Suprapubic skin (tissue), 4 donors: ENCODE measurements at regions not wholly inside any gene's neighbourhood (a gene's known extent, or its start where the extent isn't known, plus 50 kb on each side); places are given as distances from the start of the nearest gene placed in this dataset.

Experiments used
- DNase-seq, 2 donors: peaks; one replicate each; pipeline ENCODE4 v3.0.0-alpha.2; 2019; ENCODE audit warnings: low spot score in 2 of 2
- H3K27ac ChIP-seq: fragments of 200-600 bp; sonication (generic); one replicate; pipeline ENCODE4 v1.5.1; 2019
- H3K27me3 ChIP-seq: fragments of 200-600 bp; sonication (generic); one replicate; pipeline ENCODE4 v1.5.1; 2019
- H3K36me3 ChIP-seq: fragments of 200-600 bp; sonication (generic); one replicate; pipeline ENCODE4 v1.5.1; 2019
- H3K4me1 ChIP-seq: fragments of 200-600 bp; sonication (generic); one replicate; pipeline ENCODE4 v1.5.1; 2019
- H3K4me3 ChIP-seq: fragments of 200-600 bp; sonication (generic); one replicate; pipeline ENCODE4 v1.5.1; 2019; ENCODE audit warnings: mild to moderate bottlenecking
- H3K9me3 ChIP-seq: fragments of 200-600 bp; sonication (generic); one replicate; pipeline ENCODE4 v1.5.1; 2019
- EP300 ChIP-seq: sonication (generic); formaldehyde crosslinking; IDR thresholded peaks from one replicate; pipeline ENCODE4 v1.6.1; 2017; ENCODE audit warnings: antibody characterized with exemption
- POLR2A ChIP-seq, 2 donors: fragments of 450-650 bp; IDR thresholded peaks; one replicate each; pipeline ENCODE4 v1.6.1; 2017; ENCODE audit warnings: antibody characterized with exemption in 2 of 2, mild to moderate bottlenecking in 2 of 2, moderate library complexity in 2 of 2
- POLR2AphosphoS5 ChIP-seq, 3 donors: sonication (generic); formaldehyde crosslinking; IDR thresholded peaks; one replicate each; pipeline ENCODE4 v1.6.1; 2017; ENCODE audit warnings: antibody characterized with exemption in 3 of 3
- WGBS: methylation state at CpG from one replicate; pipeline ENCODE4 v1.1.5; 2018; 5-methylcytosine and 5-hydroxymethylcytosine counted together
- TF ChIP-seq, protein P1 (sequence below), 2 donors: fragments of 200-600 bp in 1 of 2; fragments of 450-650 bp in 1 of 2; sonication (generic) in 1 of 2; IDR thresholded peaks; one replicate each; pipeline ENCODE4 v1.5.1; 2016 to 2019; ENCODE audit warnings: antibody characterized with exemption in 2 of 2, mild to moderate bottlenecking in 1 of 2, moderate library complexity in 1 of 2

- no peaks in the 10 kb centered on the region for H3K36me3 ChIP-seq
- WGBS: 42% methylated on average over 2 of the region's 2 CpGs
- no peak overlapping the region for H3K4me3 ChIP-seq
- H3K27me3 ChIP-seq: no peaks in the 10 kb centered on the region
- DNase-seq: no peak
- no peaks in the 10 kb centered on the region for H3K4me1 ChIP-seq
- no peak overlapping the region for H3K27ac ChIP-seq
- TF ChIP-seq, protein P1, sequence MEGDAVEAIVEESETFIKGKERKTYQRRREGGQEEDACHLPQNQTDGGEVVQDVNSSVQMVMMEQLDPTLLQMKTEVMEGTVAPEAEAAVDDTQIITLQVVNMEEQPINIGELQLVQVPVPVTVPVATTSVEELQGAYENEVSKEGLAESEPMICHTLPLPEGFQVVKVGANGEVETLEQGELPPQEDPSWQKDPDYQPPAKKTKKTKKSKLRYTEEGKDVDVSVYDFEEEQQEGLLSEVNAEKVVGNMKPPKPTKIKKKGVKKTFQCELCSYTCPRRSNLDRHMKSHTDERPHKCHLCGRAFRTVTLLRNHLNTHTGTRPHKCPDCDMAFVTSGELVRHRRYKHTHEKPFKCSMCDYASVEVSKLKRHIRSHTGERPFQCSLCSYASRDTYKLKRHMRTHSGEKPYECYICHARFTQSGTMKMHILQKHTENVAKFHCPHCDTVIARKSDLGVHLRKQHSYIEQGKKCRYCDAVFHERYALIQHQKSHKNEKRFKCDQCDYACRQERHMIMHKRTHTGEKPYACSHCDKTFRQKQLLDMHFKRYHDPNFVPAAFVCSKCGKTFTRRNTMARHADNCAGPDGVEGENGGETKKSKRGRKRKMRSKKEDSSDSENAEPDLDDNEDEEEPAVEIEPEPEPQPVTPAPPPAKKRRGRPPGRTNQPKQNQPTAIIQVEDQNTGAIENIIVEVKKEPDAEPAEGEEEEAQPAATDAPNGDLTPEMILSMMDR (IDR thresholded peaks at IDR 0.05): no peak
- TF ChIP-seq POLR2AphosphoS5 (IDR thresholded peaks at IDR 0.05): no peak
- no peak for TF ChIP-seq EP300
- TF ChIP-seq POLR2A (IDR thresholded peaks at IDR 0.05): no peak
- no peaks in the 10 kb centered on the region for H3K9me3 ChIP-seq
Measured at GRCh38 chr10:55873485-55873884, 487.6 kb downstream of the ZWINT start.

DNA sequence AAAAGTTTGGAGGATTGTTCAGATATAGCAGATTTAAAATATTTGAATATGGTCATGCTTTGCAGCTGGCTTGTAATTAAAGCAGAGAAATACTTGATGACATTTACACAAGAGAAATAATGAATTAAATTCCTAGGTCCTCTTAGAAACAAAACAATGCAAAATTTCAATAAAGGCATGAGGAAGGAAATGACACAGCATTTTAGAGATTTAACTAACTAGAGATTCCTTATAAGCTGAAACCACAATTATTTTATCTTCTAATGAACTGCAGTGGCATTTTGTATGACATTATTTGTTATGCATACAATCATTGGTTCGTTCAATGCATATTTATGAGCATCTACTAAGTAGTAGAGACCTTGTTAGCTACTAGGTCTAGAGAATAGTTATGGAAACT, 490.9 kb downstream of the ZWINT start:
- Histone ChIP-seq H3K4me1 (no peaks in the 10 kb centered on the region), H3K9me3 (no peaks in the 10 kb centered on the region), H3K36me3 (no peaks in the 10 kb centered on the region), H3K4me3 (no peak overlapping the region), H3K27ac (no peak overlapping the region), H3K27me3 (no peaks in the 10 kb centered on the region)
- 56% methylated on average over 1 of the region's 1 CpG for WGBS
- DNase-seq: no peak
- TF ChIP-seq POLR2A (IDR thresholded peaks at IDR 0.05) (no peak), POLR2AphosphoS5 (IDR thresholded peaks at IDR 0.05) (no peak), EP300 (no peak)
- TF ChIP-seq, protein P1 (IDR thresholded peaks at IDR 0.05): no peak

GRCh38 chr10:55867848-55868247, 493.2 kb downstream of the ZWINT start:
- H3K27me3 ChIP-seq: no peaks in the 10 kb centered on the region
- no peak overlapping the region for H3K27ac ChIP-seq
- H3K4me3 ChIP-seq: no peak overlapping the region
- DNase-seq: no peak
- H3K36me3 ChIP-seq: no peaks in the 10 kb centered on the region
- 14% methylated on average over 1 of the region's 1 CpG for WGBS
- no peaks in the 10 kb centered on the region for H3K4me1 ChIP-seq
- H3K9me3 ChIP-seq: no peaks in the 10 kb centered on the region
- TF ChIP-seq POLR2AphosphoS5 (IDR thresholded peaks at IDR 0.05) (no peak), EP300 (no peak), POLR2A (IDR thresholded peaks at IDR 0.05) (no peak)
- TF ChIP-seq, protein P1 (IDR thresholded peaks at IDR 0.05): no peak

GRCh38 chr10:55858730-55859129, 502.3 kb downstream of the ZWINT start:
- no peaks in the 10 kb centered on the region for H3K4me1 ChIP-seq
- H3K27me3 ChIP-seq: no peaks in the 10 kb centered on the region
- no peak overlapping the region for H3K4me3 ChIP-seq
- 84% methylated on average over 1 of the region's 1 CpG for WGBS
- no peaks in the 10 kb centered on the region for H3K9me3 ChIP-seq
- no peaks in the 10 kb centered on the region for H3K36me3 ChIP-seq
- no peak for DNase-seq
- H3K27ac ChIP-seq: no peak overlapping the region
- TF ChIP-seq, protein P1 (IDR thresholded peaks at IDR 0.05): no peak
- TF ChIP-seq POLR2AphosphoS5 (IDR thresholded peaks at IDR 0.05): no peak

DNA sequence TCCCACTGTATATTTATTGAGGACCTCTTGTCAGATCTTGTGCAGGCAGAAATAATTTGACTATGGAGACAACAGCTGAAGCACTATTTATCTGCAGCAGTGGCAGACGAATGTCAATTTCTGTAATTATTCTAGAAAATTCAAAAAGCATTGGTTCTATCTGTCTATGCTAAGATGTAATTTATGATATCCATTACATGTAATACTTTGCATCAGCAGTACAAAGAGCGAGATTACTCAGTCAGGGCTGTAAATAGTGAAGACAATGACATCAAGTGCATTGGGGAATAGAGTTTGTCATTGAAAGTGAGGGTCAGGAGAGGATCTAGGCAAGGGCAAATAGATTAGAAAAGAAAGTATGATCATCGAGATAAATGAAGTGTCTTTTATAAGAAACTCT, 508.2 kb downstream of the ZWINT start:
- H3K4me3 ChIP-seq: no peak overlapping the region
- H3K36me3 ChIP-seq: no peaks in the 10 kb centered on the region
- H3K27me3 ChIP-seq: no peaks in the 10 kb centered on the region
- H3K9me3 ChIP-seq: no peaks in the 10 kb centered on the region
- no peak for DNase-seq
- WGBS: 63% methylated on average over 3 of the region's 3 CpGs
- TF ChIP-seq EP300: no peak
- no peak for TF ChIP-seq POLR2A (IDR thresholded peaks at IDR 0.05)
- TF ChIP-seq, protein P1 (IDR thresholded peaks at IDR 0.05): no peak
- no peak for TF ChIP-seq POLR2AphosphoS5 (IDR thresholded peaks at IDR 0.05)
- no peaks in the 10 kb centered on the region for H3K4me1 ChIP-seq
- H3K27ac ChIP-seq: no peak overlapping the region
